ENCODE measurements at regions not wholly inside any gene's neighbourhood (a gene's known extent, or its start where the extent isn't known, plus 50 kb on each side); places are given as distances from the start of the nearest gene placed in this dataset.

- no peak for TF ChIP-seq CEBPB (IDR thresholded peaks at IDR 0.05; ENCODE audit: borderline replicate concordance in 1 of 2, low read depth in 2 of 2, low read length in 2 of 2)
- TF ChIP-seq, protein P1, sequence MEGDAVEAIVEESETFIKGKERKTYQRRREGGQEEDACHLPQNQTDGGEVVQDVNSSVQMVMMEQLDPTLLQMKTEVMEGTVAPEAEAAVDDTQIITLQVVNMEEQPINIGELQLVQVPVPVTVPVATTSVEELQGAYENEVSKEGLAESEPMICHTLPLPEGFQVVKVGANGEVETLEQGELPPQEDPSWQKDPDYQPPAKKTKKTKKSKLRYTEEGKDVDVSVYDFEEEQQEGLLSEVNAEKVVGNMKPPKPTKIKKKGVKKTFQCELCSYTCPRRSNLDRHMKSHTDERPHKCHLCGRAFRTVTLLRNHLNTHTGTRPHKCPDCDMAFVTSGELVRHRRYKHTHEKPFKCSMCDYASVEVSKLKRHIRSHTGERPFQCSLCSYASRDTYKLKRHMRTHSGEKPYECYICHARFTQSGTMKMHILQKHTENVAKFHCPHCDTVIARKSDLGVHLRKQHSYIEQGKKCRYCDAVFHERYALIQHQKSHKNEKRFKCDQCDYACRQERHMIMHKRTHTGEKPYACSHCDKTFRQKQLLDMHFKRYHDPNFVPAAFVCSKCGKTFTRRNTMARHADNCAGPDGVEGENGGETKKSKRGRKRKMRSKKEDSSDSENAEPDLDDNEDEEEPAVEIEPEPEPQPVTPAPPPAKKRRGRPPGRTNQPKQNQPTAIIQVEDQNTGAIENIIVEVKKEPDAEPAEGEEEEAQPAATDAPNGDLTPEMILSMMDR (IDR thresholded peaks at IDR 0.05 in 2 of 3, conservative IDR thresholded peaks at IDR 0.05 in 1 of 3; ENCODE audit: control insufficient read depth in 2 of 3, extremely low read depth in 1 of 3, insufficient read depth in 1 of 3, low read depth in 3 of 3, low read length in 3 of 3) = no peak
- no peak for TF ChIP-seq SPI1 (IDR thresholded peaks at IDR 0.05; ENCODE audit: borderline replicate concordance, insufficient read depth, low read depth, low read length)
- no peak for TF ChIP-seq ETV6 (conservative IDR thresholded peaks at IDR 0.05 in 1 of 2, IDR thresholded peaks at IDR 0.05 in 1 of 2; ENCODE audit: borderline replicate concordance in 1 of 2, low read depth in 1 of 2)
- TF ChIP-seq, protein P2, sequence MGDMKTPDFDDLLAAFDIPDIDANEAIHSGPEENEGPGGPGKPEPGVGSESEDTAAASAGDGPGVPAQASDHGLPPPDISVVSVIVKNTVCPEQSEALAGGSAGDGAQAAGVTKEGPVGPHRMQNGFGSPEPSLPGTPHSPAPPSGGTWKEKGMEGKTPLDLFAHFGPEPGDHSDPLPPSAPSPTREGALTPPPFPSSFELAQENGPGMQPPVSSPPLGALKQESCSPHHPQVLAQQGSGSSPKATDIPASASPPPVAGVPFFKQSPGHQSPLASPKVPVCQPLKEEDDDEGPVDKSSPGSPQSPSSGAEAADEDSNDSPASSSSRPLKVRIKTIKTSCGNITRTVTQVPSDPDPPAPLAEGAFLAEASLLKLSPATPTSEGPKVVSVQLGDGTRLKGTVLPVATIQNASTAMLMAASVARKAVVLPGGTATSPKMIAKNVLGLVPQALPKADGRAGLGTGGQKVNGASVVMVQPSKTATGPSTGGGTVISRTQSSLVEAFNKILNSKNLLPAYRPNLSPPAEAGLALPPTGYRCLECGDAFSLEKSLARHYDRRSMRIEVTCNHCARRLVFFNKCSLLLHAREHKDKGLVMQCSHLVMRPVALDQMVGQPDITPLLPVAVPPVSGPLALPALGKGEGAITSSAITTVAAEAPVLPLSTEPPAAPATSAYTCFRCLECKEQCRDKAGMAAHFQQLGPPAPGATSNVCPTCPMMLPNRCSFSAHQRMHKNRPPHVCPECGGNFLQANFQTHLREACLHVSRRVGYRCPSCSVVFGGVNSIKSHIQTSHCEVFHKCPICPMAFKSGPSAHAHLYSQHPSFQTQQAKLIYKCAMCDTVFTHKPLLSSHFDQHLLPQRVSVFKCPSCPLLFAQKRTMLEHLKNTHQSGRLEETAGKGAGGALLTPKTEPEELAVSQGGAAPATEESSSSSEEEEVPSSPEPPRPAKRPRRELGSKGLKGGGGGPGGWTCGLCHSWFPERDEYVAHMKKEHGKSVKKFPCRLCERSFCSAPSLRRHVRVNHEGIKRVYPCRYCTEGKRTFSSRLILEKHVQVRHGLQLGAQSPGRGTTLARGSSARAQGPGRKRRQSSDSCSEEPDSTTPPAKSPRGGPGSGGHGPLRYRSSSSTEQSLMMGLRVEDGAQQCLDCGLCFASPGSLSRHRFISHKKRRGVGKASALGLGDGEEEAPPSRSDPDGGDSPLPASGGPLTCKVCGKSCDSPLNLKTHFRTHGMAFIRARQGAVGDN (IDR thresholded peaks at IDR 0.05) = no peak
- no peak for TF ChIP-seq RCOR1 (conservative IDR thresholded peaks at IDR 0.05; ENCODE audit: low read depth, low read length)
- no peak for TF ChIP-seq TCF12 (IDR thresholded peaks at IDR 0.05; ENCODE audit: low read depth, low read length)
Measured at GRCh38 chr1:228647523-228648444, 87.5 kb upstream of the RHOU start.

Measured in GM12878 (cell line).